B cell (primary cell): ENCODE measurements at regions not wholly inside any gene's neighbourhood (a gene's known extent, or its start where the extent isn't known, plus 50 kb on each side); places are given as distances from the start of the nearest gene placed in this dataset.

Source experiments
- ATAC-seq: fragments of 200-7000 bp; cut with Tn5 transposase; one replicate; pipeline ENCODE4 v1.10.0; 2021; ENCODE audit warnings: low read depth, mild to moderate bottlenecking, moderate number of reproducible peaks, moderate library complexity
- CTCF ChIA-PET: fragments of 350-600 bp; sonication (Branson Sonifier 250); formaldehyde crosslinking; loops from one replicate; lab custom pipeline; 2021; ENCODE audit warnings: antibody characterized with exemption, inconsistent platforms; lab: Charles Lee
- POLR2A ChIA-PET: fragments of 350-600 bp; sonication (Branson Sonifier 250); formaldehyde crosslinking; loops from one replicate; lab custom pipeline; 2021; ENCODE audit warnings: antibody characterized with exemption; lab: Charles Lee
- DNase-seq: peaks from one replicate; pipeline ENCODE4 v3.0.0; 2013
- H2AFZ ChIP-seq: 2 replicates; pipeline ENCODE4 v1.6.1; 2012; ENCODE audit warnings: mild to moderate bottlenecking, low read depth, low read length; ENCODE audit not compliant: insufficient read depth, poor library complexity, severe bottlenecking
- H3K27ac ChIP-seq, 2 donors: 1 replicate in 1 of 2; 2 replicates in 1 of 2; pipeline ENCODE4 v1.5.1; 2012 to 2013; ENCODE audit warnings: low read length in 2 of 2, mild to moderate bottlenecking in 2 of 2, moderate library complexity in 1 of 2
- H3K27me3 ChIP-seq, 4 experiments: fragments of 200-600 bp in 1 of 4; sonication (generic) in 1 of 4; replicated peaks in 1 of 4; 1 replicate in 2 of 4; 2 replicates in 2 of 4; pipeline versions ENCODE4 v1.6.1 to v1.7.0; 2013 to 2016; ENCODE audit warnings: low read length in 3 of 4, mild to moderate bottlenecking in 2 of 4, mixed read lengths in 1 of 4, moderate library complexity in 1 of 4; ENCODE audit not compliant: insufficient read depth in 4 of 4, control insufficient read depth in 3 of 4; ENCODE audit errors: control extremely low read depth in 1 of 4
- H3K36me3 ChIP-seq, 2 experiments: replicated peaks in 1 of 2; 1 replicate in 1 of 2; 2 replicates in 1 of 2; pipeline versions ENCODE4 v1.6.1 to v1.7.1; 2013; ENCODE audit warnings: low read length in 1 of 2; ENCODE audit not compliant: insufficient read depth in 2 of 2, control insufficient read depth in 1 of 2; ENCODE audit errors: control extremely low read depth in 1 of 2, extremely low read depth in 1 of 2
- H3K4me1 ChIP-seq, 2 donors: fragments of 200-600 bp in 1 of 2; sonication (generic) in 1 of 2; 1 replicate in 1 of 2; 2 replicates in 1 of 2; pipeline versions ENCODE4 v1.5.1 to v1.6.1; 2013 to 2017; ENCODE audit warnings: low read length in 2 of 2; ENCODE audit not compliant: control insufficient read depth in 2 of 2, insufficient read depth in 2 of 2
- H3K4me2 ChIP-seq: replicated peaks from 2 replicates; pipeline ENCODE3; 2012; ENCODE audit warnings: mild to moderate bottlenecking, low read depth, low read length; ENCODE audit not compliant: poor library complexity, severe bottlenecking
- H3K4me3 ChIP-seq, 5 experiments: fragments of 200-600 bp in 1 of 5; sonication (generic) in 1 of 5; 1 replicate in 3 of 5; 2 replicates in 2 of 5; pipeline versions ENCODE4 v1.5.1 to v1.7.0; 2011 to 2016; ENCODE audit warnings: low read length in 4 of 5, mild to moderate bottlenecking in 4 of 5, low read depth in 2 of 5, control low read depth in 1 of 5, moderate library complexity in 1 of 5; ENCODE audit not compliant: insufficient read depth in 1 of 5; ENCODE audit errors: control extremely low read depth in 1 of 5, extremely low read depth in 1 of 5
- H3K79me2 ChIP-seq: fragments of 200-600 bp; sonication (generic); one replicate; pipeline ENCODE4 v1.6.0; 2016; ENCODE audit warnings: low read length; ENCODE audit not compliant: control insufficient read depth, insufficient read depth
- H3K9ac ChIP-seq: fragments of 200-600 bp; sonication (generic); 2 replicates; pipeline ENCODE4 v1.6.1; 2017; ENCODE audit warnings: mild to moderate bottlenecking, low read length, moderate library complexity
- H3K9me3 ChIP-seq, 3 donors: one replicate each; pipeline versions ENCODE4 v1.6.1 to v1.7.1; 2013; ENCODE audit warnings: low read length in 2 of 3; ENCODE audit not compliant: control insufficient read depth in 2 of 3, insufficient read depth in 1 of 3; ENCODE audit errors: control extremely low read depth in 1 of 3
- H4K20me1 ChIP-seq: 2 replicates; pipeline ENCODE4 v1.6.0; 2012; ENCODE audit warnings: mild to moderate bottlenecking, low read length; ENCODE audit not compliant: insufficient read depth, control insufficient read depth, poor library complexity, severe bottlenecking
- H3K27ac Mint-ChIP-seq: one replicate; pipeline ENCODE4 v1.8.0; 2021; ENCODE audit warnings: mixed read lengths
- H3K27me3 Mint-ChIP-seq: one replicate; pipeline ENCODE4 v1.8.0; 2021; ENCODE audit warnings: mixed read lengths
- H3K4me1 Mint-ChIP-seq: one replicate; pipeline ENCODE4 v1.8.0; 2021; ENCODE audit warnings: mixed read lengths
- H3K4me3 Mint-ChIP-seq: one replicate; pipeline ENCODE4 v1.8.0; 2021; ENCODE audit warnings: mixed read lengths
- H3K9me3 Mint-ChIP-seq: one replicate; pipeline ENCODE4 v1.8.0; 2022; ENCODE audit warnings: mixed read lengths; ENCODE audit not compliant: insufficient read depth
- EZH2 ChIP-seq: IDR thresholded peaks from 2 replicates; pipeline ENCODE4 v1.6.1; 2012; ENCODE audit warnings: borderline replicate concordance, low read depth, mild to moderate bottlenecking, moderate library complexity, low read length; ENCODE audit not compliant: insufficient read depth, poor library complexity, severe bottlenecking
- WGBS: methylation state at CpG from one replicate; pipeline ENCODE4 v1.1.5; 2013; ENCODE audit warnings: missing lambda C conversion rate; ENCODE audit not compliant: insufficient coverage; 5-methylcytosine and 5-hydroxymethylcytosine counted together
- intact Hi-C: fragments of 100-400 bp; cut with micrococcal nuclease; formaldehyde crosslinking; loops from one replicate; pipeline ENCODE4 v1.10.0; 2022
- TF ChIP-seq, protein P1 (sequence below): fragments of 200-600 bp; IDR thresholded peaks from one replicate; pipeline ENCODE4 v1.8.0; 2022; ENCODE audit warnings: antibody characterized with exemption, mild to moderate bottlenecking

DNA sequence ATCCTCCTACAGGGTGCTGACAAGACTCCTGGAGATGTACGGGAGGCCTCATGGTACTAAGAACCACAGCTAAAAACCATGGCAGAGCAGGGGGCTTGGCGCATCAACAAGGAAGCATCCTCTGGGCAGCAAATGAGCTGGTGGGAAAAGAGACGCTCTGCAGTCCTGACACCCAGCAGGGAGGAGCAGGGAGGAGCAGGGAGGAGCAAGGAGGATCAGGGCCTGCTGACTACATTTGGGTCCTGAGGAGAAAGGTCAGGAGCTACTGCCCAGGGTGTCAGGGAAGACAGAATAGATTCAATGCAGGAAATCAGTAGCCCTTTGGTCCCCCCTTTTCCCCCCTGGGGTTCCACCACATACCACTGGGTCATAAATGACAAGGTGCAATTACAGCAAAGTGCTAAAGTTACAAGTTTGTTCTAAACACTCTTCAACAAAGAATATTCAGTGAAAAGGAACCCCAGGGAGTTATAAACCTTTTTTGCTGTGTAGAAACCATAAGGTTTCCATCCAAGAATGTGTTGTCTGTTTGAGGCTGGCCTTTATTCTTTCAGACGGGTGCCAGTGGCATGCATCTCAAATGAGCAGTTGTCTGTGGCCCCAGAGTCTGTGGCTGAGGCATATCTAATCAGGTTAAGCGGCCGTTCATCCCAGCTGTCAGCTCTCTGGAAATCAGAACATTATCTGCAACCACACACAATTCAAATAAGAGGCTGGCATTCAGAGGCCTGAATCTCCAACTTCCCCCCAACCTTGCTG is 325.0 kb downstream of the CDC5L start:
- POLR2A ChIA-PET: no interaction called here
- Mint-ChIP-seq H3K27me3 (peaks cover 9% of the 10 kb centered on the region), H3K4me1 (no peaks in the 10 kb centered on the region), H3K27ac (no peak overlapping the region), H3K4me3 (no peak overlapping the region), H3K9me3 (no peaks in the 10 kb centered on the region)
- H3K9me3 ChIP-seq: no peaks in the 10 kb centered on the region
- no peaks in the 10 kb centered on the region for H4K20me1 ChIP-seq
- no peak overlapping the region for H3K4me3 ChIP-seq
- no peak for ATAC-seq
- WGBS: 100% methylated on average over 6 of the region's 6 CpGs
- no peaks in the 10 kb centered on the region for H3K4me1 ChIP-seq
- no peak for DNase-seq
- TF ChIP-seq EZH2: no peak
- TF ChIP-seq, protein P1, sequence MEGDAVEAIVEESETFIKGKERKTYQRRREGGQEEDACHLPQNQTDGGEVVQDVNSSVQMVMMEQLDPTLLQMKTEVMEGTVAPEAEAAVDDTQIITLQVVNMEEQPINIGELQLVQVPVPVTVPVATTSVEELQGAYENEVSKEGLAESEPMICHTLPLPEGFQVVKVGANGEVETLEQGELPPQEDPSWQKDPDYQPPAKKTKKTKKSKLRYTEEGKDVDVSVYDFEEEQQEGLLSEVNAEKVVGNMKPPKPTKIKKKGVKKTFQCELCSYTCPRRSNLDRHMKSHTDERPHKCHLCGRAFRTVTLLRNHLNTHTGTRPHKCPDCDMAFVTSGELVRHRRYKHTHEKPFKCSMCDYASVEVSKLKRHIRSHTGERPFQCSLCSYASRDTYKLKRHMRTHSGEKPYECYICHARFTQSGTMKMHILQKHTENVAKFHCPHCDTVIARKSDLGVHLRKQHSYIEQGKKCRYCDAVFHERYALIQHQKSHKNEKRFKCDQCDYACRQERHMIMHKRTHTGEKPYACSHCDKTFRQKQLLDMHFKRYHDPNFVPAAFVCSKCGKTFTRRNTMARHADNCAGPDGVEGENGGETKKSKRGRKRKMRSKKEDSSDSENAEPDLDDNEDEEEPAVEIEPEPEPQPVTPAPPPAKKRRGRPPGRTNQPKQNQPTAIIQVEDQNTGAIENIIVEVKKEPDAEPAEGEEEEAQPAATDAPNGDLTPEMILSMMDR: no peak
- no peak overlapping the region for H3K4me2 ChIP-seq
- H3K27me3 ChIP-seq: no peaks in the 10 kb centered on the region
- H2AFZ ChIP-seq: no peak overlapping the region
- no peaks in the 10 kb centered on the region for H3K36me3 ChIP-seq
- no peak overlapping the region for H3K27ac ChIP-seq
- H3K79me2 ChIP-seq: no peaks in the 10 kb centered on the region
- intact Hi-C loops: no loop called here
- CTCF ChIA-PET: no interaction called here
- no peak overlapping the region for H3K9ac ChIP-seq

DNA sequence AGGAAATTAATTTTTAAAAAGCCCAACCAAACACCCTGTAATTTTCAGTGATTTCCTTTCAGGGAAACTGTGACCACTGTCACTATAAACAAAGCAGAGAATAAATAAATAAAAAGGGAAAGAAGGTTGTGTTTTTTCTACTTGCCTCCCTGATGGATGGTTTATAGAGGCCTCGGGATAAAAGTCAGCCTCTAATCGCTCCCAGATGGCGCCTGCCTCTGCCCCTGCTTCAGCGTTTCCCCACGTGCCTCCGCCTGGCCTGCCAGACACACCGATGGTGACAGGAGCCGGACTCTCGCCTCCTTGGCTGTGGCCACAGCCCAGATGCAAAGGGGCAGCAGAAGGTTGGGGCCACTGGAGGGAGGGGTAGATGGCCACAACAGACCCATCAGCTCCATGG is 327.7 kb downstream of the CDC5L start:
- Histone ChIP-seq H3K79me2 (no peaks in the 10 kb centered on the region), H2AFZ (no peak overlapping the region), H3K27ac (no peak overlapping the region), H3K27me3 (no peaks in the 10 kb centered on the region), H4K20me1 (no peaks in the 10 kb centered on the region), H3K9ac (no peak overlapping the region), H3K4me1 (no peaks in the 10 kb centered on the region), H3K4me2 (no peak overlapping the region), H3K36me3 (no peaks in the 10 kb centered on the region), H3K9me3 (no peaks in the 10 kb centered on the region), H3K4me3 (no peak overlapping the region)
- TF ChIP-seq, protein P1: no peak
- no peak for TF ChIP-seq EZH2
- Mint-ChIP-seq H3K27ac (no peak overlapping the region), H3K27me3 (peaks cover 9% of the 10 kb centered on the region), H3K9me3 (no peaks in the 10 kb centered on the region), H3K4me3 (no peak overlapping the region), H3K4me1 (no peaks in the 10 kb centered on the region)
- CTCF ChIA-PET: no interaction called here
- no peak for ATAC-seq
- WGBS: 90% methylated on average over 6 of the region's 9 CpGs
- DNase-seq: no peak
- intact Hi-C loops: no loop called here
- POLR2A ChIA-PET: no interaction called here
